Neural cell (in vitro differentiated cells): ENCODE measurements at regions not wholly inside any gene's neighbourhood (a gene's known extent, or its start where the extent isn't known, plus 50 kb on each side); places are given as distances from the start of the nearest gene placed in this dataset.

Source experiments
- H2AFZ ChIP-seq: fragments of 200-600, 300-800 bp; sonication (generic), shearing (Covaris generic); 2 replicates; pipeline ENCODE4 v1.6.0; 2014; ENCODE audit warnings: low read depth, mild to moderate bottlenecking, antibody characterized with exemption, low read length, moderate library complexity
- H3F3A ChIP-seq: fragments of 200-600 bp; shearing (Covaris generic); 2 replicates; pipeline ENCODE4 v1.6.1; 2016; ENCODE audit warnings: mild to moderate bottlenecking, moderate library complexity, mixed read lengths, antibody characterized with exemption, low read length; ENCODE audit not compliant: insufficient read depth, poor library complexity, severe bottlenecking
- H3K27ac ChIP-seq: fragments of 200-600, 300-800 bp; sonication (generic), shearing (Covaris generic); 2 replicates; pipeline ENCODE4 v1.5.1; 2014; ENCODE audit warnings: mild to moderate bottlenecking, low read length, moderate library complexity
- H3K27me3 ChIP-seq: fragments of 300-800, 200-600 bp; sonication (generic), shearing (Covaris generic); 2 replicates; pipeline ENCODE4 v1.6.0; 2014; ENCODE audit warnings: mild to moderate bottlenecking, low read depth, low read length, moderate library complexity; ENCODE audit not compliant: insufficient read depth
- H3K36me3 ChIP-seq: fragments of 300-800, 200-600 bp; sonication (generic), shearing (Covaris generic); 2 replicates; pipeline ENCODE4 v1.5.1; 2014; ENCODE audit warnings: mild to moderate bottlenecking, antibody characterized with exemption, low read length, moderate library complexity; ENCODE audit not compliant: insufficient read depth
- H3K4me2 ChIP-seq: fragments of 300-800, 200-600 bp; sonication (generic), shearing (Covaris generic); 2 replicates; pipeline ENCODE4 v1.6.0; 2014; ENCODE audit warnings: mild to moderate bottlenecking, low read length
- H3K4me3 ChIP-seq: fragments of 300-800, 200-600 bp; sonication (generic), shearing (Covaris generic); 2 replicates; pipeline ENCODE4 v1.5.1; 2014; ENCODE audit warnings: mild to moderate bottlenecking, low read length, moderate library complexity
- H3K79me2 ChIP-seq: fragments of 200-600 bp; shearing (Covaris generic); replicated peaks from 2 replicates; pipeline ENCODE4 v1.6.0; 2014; ENCODE audit warnings: mild to moderate bottlenecking, low read length, moderate library complexity; ENCODE audit not compliant: insufficient read depth
- H3K9ac ChIP-seq: fragments of 300-800, 200-600 bp; sonication (generic), shearing (Covaris generic); 2 replicates; pipeline ENCODE4 v1.6.1; 2016; ENCODE audit warnings: mild to moderate bottlenecking, low read length, mixed read lengths
- H3K9me2 ChIP-seq: fragments of 200-600 bp; shearing (Covaris generic); 2 replicates; pipeline ENCODE4 v1.6.1; 2016; ENCODE audit warnings: mild to moderate bottlenecking, low read length, mixed read lengths; ENCODE audit not compliant: insufficient read depth
- H3K9me3 ChIP-seq: fragments of 200-600, 300-800 bp; sonication (generic), shearing (Covaris generic); 2 replicates; pipeline ENCODE4 v1.6.1; 2016; ENCODE audit warnings: mild to moderate bottlenecking, mixed run types, low read length, moderate library complexity, mixed read lengths
- H4K20me1 ChIP-seq: fragments of 200-600 bp; shearing (Covaris generic); 2 replicates; pipeline ENCODE4 v1.6.1; 2016; ENCODE audit warnings: mild to moderate bottlenecking, mixed run types; ENCODE audit not compliant: insufficient read depth
- CTCF ChIP-seq: fragments of 450-650 bp; IDR thresholded peaks from 2 replicates; pipeline ENCODE4 v1.5.1; 2014; ENCODE audit warnings: antibody characterized with exemption, mild to moderate bottlenecking, moderate library complexity; ENCODE audit not compliant: poor library complexity, severe bottlenecking
- EP300 ChIP-seq: fragments of 450-650 bp; conservative IDR thresholded peaks from 2 replicates; pipeline ENCODE4 v1.6.1; 2014; ENCODE audit warnings: antibody characterized with exemption, mild to moderate bottlenecking, moderate library complexity; ENCODE audit not compliant: poor library complexity, severe bottlenecking
- EZH2 ChIP-seq: fragments of 200-600, 300-800 bp; shearing (Covaris generic), sonication (generic); IDR thresholded peaks from 2 replicates; pipeline ENCODE4 v1.6.1; 2014; ENCODE audit warnings: antibody characterized with exemption, low read length, borderline replicate concordance, mild to moderate bottlenecking; ENCODE audit not compliant: insufficient read depth, poor library complexity, severe bottlenecking
- MXI1 ChIP-seq: fragments of 450-650 bp; conservative IDR thresholded peaks from 2 replicates; pipeline ENCODE4 v1.6.1; 2014; ENCODE audit warnings: antibody characterized with exemption, mild to moderate bottlenecking; ENCODE audit not compliant: poor library complexity, severe bottlenecking
- POLR2AphosphoS5 ChIP-seq: IDR thresholded peaks from 2 replicates; pipeline ENCODE4 v1.6.1; 2012
- RAD21 ChIP-seq: fragments of 450-650 bp; conservative IDR thresholded peaks from 2 replicates; pipeline ENCODE4 v1.6.1; 2014; ENCODE audit warnings: antibody characterized with exemption, mild to moderate bottlenecking, moderate library complexity
- SMC3 ChIP-seq: fragments of 450-650 bp; conservative IDR thresholded peaks from 2 replicates; pipeline ENCODE4 v1.6.1; 2014; ENCODE audit warnings: antibody characterized with exemption, mild to moderate bottlenecking, moderate library complexity; ENCODE audit not compliant: poor library complexity
- TAF1 ChIP-seq: IDR thresholded peaks from 2 replicates; pipeline ENCODE4 v1.6.1; 2012; ENCODE audit warnings: low read depth
- TF ChIP-seq, protein P1 (sequence below): IDR thresholded peaks from 2 replicates; pipeline ENCODE4 v1.6.1; 2012; ENCODE audit warnings: borderline replicate concordance

DNA sequence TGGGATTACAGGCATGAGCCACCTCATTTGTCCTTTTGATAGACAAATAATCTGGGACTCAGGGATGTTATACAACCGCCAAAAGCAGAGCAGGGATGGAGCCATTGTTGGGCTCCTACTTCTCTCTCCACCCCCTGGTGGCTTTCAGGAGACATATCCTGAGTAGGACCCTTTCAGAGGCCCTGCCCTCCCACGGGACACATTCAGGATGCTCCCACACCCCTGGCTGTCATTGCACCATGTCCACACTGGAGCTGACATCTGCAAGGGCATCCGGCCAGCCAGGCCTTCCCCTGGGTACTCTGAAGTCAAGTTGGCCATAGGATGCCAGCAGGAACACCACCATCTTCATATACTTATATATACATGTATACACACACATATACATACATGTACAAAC lies 181.8 kb downstream of the SYK start:
- no peak overlapping the region for H3K4me3 ChIP-seq
- TF ChIP-seq TAF1: no peak
- no peak for TF ChIP-seq CTCF
- TF ChIP-seq, protein P1, sequence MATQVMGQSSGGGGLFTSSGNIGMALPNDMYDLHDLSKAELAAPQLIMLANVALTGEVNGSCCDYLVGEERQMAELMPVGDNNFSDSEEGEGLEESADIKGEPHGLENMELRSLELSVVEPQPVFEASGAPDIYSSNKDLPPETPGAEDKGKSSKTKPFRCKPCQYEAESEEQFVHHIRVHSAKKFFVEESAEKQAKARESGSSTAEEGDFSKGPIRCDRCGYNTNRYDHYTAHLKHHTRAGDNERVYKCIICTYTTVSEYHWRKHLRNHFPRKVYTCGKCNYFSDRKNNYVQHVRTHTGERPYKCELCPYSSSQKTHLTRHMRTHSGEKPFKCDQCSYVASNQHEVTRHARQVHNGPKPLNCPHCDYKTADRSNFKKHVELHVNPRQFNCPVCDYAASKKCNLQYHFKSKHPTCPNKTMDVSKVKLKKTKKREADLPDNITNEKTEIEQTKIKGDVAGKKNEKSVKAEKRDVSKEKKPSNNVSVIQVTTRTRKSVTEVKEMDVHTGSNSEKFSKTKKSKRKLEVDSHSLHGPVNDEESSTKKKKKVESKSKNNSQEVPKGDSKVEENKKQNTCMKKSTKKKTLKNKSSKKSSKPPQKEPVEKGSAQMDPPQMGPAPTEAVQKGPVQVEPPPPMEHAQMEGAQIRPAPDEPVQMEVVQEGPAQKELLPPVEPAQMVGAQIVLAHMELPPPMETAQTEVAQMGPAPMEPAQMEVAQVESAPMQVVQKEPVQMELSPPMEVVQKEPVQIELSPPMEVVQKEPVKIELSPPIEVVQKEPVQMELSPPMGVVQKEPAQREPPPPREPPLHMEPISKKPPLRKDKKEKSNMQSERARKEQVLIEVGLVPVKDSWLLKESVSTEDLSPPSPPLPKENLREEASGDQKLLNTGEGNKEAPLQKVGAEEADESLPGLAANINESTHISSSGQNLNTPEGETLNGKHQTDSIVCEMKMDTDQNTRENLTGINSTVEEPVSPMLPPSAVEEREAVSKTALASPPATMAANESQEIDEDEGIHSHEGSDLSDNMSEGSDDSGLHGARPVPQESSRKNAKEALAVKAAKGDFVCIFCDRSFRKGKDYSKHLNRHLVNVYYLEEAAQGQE: no peak
- TF ChIP-seq MXI1: no peak
- no peak for TF ChIP-seq SMC3
- no peak for TF ChIP-seq EP300
- TF ChIP-seq RAD21: no peak
- no peak for TF ChIP-seq POLR2AphosphoS5
- TF ChIP-seq EZH2: no peak

DNA sequence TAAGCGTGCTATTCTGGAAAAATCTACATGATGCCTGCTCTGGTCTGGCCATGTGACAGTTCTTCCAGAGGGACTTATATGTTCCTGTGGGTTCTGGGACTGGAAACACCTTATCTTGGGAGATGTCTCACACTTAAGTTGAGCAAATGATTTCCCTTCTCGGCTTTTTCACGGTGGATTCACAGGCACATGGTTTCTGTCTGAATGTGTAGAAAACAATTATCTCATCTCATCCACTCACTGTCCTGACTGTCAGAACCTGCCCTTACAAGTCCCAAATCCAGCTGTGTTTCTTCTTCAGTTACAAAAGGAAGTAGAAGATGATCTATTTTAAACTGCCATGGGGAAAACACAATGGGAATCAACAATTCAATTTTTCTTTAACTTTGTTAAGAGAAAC lies 184.0 kb downstream of the SYK start:
- Histone ChIP-seq H3K4me3 (no peak overlapping the region), H3K9me3 (no peaks in the 10 kb centered on the region), H3K9ac (no peak overlapping the region), H3F3A (no peaks in the 10 kb centered on the region), H3K27ac (peak overlapping the region; percentile 27), H3K79me2 (no peaks in the 10 kb centered on the region), H3K9me2 (no peaks in the 10 kb centered on the region), H3K4me2 (no peak overlapping the region), H4K20me1 (no peaks in the 10 kb centered on the region), H3K27me3 (no peaks in the 10 kb centered on the region), H2AFZ (no peak overlapping the region), H3K36me3 (no peaks in the 10 kb centered on the region)
- TF ChIP-seq POLR2AphosphoS5: no peak

More for the DNA sequence above, 181.8 kb downstream of the SYK start:
- no peaks in the 10 kb centered on the region for H3K79me2 ChIP-seq
- no peak overlapping the region for H3K27ac ChIP-seq
- no peaks in the 10 kb centered on the region for H3F3A ChIP-seq
- no peak overlapping the region for H2AFZ ChIP-seq
- H3K9me3 ChIP-seq: no peaks in the 10 kb centered on the region
- H3K36me3 ChIP-seq: no peaks in the 10 kb centered on the region
- no peaks in the 10 kb centered on the region for H3K9me2 ChIP-seq
- no peak overlapping the region for H3K9ac ChIP-seq
- H3K4me2 ChIP-seq: no peak overlapping the region
- no peaks in the 10 kb centered on the region for H4K20me1 ChIP-seq
- H3K27me3 ChIP-seq: no peaks in the 10 kb centered on the region

- H3K36me3 ChIP-seq: no peaks in the 10 kb centered on the region
- H3K9ac ChIP-seq: no peak overlapping the region
- TF ChIP-seq SMC3 (no peak), MXI1 (no peak), CTCF (no peak)
- TF ChIP-seq, protein P1: no peak
- H3K79me2 ChIP-seq: no peaks in the 10 kb centered on the region
- no peaks in the 10 kb centered on the region for H3K9me2 ChIP-seq
- H3K4me2 ChIP-seq: no peak overlapping the region
- H4K20me1 ChIP-seq: no peaks in the 10 kb centered on the region
- no peaks in the 10 kb centered on the region for H3F3A ChIP-seq
- no peaks in the 10 kb centered on the region for H3K9me3 ChIP-seq
- H2AFZ ChIP-seq: no peak overlapping the region
- peak overlapping the region; percentile 27 for H3K27ac ChIP-seq
- no peaks in the 10 kb centered on the region for H3K27me3 ChIP-seq
- no peak overlapping the region for H3K4me3 ChIP-seq
Measured at GRCh38 chr9:90986161-90986560, 184.5 kb downstream of the SYK start.
